GM12874 (cell line): ENCODE measurements at regions not wholly inside any gene's neighbourhood (a gene's known extent, or its start where the extent isn't known, plus 50 kb on each side); places are given as distances from the start of the nearest gene placed in this dataset.

Experiments used
- CTCF ChIP-seq: IDR thresholded peaks from 2 replicates; pipeline ENCODE4 v1.5.1; 2011; ENCODE audit warnings: low read depth, mild to moderate bottlenecking, control low read depth, low read length, moderate library complexity; ENCODE audit not compliant: insufficient read depth

DNA sequence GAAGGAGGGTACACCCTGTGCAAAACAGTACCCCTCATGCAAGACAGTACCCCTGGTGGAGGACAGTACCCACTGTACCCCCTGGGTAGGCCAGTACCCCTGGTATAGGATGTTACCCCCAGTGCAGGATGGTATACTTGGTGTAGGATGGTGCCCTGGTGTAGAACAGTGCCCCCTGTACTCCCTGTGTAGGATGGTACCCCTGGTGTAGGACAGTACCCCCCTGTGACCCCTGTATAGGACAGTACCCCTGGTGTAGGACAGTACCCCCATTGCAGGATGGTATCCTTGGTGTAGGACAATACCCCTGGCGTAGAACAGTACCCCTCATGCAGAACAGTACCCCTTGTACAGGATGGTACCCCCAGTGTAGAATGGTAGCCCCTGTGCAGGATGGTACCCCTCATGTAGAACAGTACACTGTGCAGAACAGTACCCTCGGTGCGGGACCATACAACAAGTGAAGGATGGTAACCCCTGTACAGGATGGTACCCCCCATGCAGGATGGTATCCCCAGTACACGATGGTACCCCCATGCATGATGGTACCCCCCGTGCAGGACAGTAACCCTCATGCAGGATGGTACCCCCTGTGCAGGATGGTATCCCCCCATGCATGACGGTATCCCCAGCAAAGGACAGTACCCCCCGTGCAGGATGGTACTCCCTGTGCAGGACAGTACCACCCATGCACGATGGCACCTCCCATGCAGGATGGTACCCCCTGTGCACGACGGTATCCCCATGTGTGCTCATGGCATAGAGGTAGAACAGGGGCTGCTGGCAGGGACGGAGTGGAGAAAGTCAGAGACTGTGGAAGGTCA lies 248.0 kb downstream of the DCDC2C start:
- TF ChIP-seq CTCF = no peak

DNA sequence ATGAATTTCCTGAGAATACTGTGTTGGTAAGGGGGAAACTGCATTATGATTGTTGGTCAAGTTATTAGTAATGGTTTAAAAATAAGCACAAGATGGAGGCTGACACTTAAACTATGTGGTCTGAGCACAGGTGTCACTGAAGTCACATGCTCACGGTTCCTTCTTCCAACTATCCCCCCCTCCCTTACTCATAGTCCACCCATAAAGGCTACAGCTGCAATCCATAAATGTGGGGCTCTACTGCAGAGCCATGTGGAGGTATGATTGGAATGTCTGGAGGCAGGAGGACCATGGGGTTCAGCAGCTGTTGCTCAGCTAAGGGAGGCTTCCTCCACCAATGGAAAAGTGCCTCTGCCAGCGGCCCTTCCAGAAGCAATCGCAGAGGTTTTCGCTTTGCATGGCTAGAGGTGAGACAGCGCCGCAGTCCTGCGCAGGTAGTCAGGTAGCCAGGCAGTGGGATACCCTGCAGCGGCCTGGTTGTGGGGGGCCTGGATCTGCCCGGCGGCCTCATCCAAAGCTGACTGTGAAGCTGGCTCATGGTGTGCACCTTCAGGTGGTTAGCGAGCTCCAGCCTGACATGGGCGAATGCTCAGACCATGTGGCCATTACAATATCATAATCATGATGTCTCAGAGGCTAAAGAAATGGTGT lies 249.6 kb downstream of the DCDC2C start:
- TF ChIP-seq CTCF = no peak

DNA sequence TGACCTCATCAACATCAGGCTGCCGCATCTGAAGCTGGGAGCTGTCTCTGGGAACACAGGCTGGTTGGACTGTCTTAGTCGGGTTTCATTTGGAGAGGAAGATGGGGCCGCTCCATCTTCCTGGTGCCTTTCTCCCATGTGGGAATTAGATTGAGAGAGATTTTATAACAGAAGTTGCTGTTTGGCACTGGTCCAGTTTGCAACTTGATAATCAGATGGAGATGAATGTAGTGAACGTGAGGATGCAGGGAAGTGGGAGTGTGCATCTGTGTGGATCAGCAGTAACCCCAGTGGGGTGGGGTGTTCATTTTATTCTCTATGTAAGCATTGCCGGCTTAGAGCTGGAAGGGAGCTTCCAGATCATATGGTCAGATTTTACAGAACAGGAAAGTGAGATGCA lies 250.9 kb downstream of the DCDC2C start:
- TF ChIP-seq CTCF = no peak

- TF ChIP-seq CTCF = no peak
Observed at GRCh38 chr2:3956406-3956805, 253.0 kb downstream of the DCDC2C start.

- no peak for TF ChIP-seq CTCF
Observed at GRCh38 chr2:3956892-3957291, 253.5 kb downstream of the DCDC2C start.

- no peak for TF ChIP-seq CTCF
Observed at GRCh38 chr2:3958465-3958864, 255.1 kb downstream of the DCDC2C start.

GRCh38 chr2:3958969-3959368 lies 255.6 kb downstream of the DCDC2C start:
- no peak for TF ChIP-seq CTCF
